ENCODE measurements at regions not wholly inside any gene's neighbourhood (a gene's known extent, or its start where the extent isn't known, plus 50 kb on each side); places are given as distances from the start of the nearest gene placed in this dataset.
"Not testable (repeated sequence)": the region's sequence is repeated elsewhere in the genome, so short reads cannot be mapped to it uniquely, and the experiment has no call there.

DNA sequence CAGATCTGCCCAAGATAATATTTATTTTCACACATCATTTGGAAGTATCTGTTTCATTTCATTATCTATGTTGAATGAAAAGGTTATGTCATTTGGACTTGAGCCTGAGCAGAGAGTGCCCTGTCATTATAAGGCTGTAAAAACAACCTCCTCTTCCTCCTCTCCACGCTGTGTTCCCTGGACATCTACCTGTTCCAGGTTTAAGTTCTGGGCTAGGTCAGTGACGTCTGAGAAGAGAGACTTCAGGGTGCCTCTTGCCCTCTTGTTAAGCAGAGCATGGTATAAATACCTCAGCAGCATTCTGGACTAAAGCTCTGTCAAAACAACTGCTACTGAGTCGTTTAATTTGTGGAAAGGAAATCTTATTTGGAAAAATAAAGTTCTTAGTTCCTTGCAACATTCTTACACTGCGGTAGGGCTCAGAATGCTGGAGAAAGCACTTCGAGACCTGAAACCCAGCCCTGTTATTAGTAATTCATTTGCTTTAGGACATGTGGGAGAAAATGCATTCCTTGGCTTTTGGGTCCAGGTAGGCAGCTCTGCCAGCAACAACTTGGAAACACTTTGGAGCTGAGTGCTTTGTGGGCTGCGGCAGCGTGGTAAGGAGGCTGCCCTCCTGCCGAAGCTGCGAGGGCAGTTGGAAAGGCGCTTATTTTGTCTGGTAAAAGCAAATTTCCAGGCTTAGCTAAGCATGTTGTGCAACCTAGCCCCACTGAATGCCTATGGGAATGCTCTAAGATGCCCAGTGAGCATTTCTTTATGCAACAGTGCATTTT lies 91.8 kb upstream of the NEDD4L start:
- DNase-seq = no peak

GRCh38 chr18:57951117-57951796 lies 92.8 kb upstream of the NEDD4L start:
- no peak for DNase-seq

GRCh38 chr18:57950542-57950941 lies 93.5 kb upstream of the NEDD4L start:
- no peak for DNase-seq

- DNase-seq = not testable (repeated sequence)
Measured at GRCh38 chr18:57949335-57949734, 94.7 kb upstream of the NEDD4L start.

- no peak for DNase-seq
Measured at GRCh38 chr18:57947117-57947516, 96.9 kb upstream of the NEDD4L start.

DNA sequence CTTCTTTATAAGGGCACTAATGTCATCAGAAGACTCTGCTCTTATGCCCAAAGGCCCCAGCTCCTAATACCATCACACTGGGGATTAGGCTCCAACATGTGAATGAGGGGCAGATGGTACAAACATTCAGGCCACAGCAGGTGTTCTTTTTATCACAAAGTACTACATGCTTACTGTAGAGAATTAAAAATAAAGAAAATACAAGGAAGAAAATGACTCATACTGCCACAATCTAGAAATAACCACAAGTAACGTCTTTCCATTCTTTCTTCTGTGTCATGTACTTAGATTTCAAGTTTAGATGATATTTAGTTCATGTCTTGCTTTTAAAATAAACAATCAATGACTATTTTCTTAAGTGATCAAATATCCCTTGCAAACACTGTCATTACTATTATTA lies 100.3 kb upstream of the NEDD4L start:
- DNase-seq = no peak

DNA sequence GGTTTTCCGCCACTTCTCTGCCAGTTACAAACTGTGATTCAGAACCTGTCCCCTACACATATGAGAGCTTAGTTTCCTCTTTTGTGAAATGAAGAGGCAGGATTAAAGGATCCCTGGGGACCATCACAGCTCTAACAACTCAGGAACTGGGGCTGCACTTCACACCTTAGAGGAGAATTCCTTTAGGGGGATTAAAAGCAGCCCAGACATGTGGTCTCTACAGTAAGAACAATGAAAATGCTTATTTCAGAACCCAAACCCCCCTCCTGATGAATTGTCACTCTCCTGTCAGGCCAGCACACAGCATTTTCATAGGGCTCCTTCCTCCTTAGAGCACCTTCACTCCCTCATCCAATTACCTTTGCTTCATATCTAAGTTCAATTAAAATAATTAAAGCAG lies 101.5 kb upstream of the NEDD4L start:
- no peak for DNase-seq

GRCh38 chr18:57941841-57942489 lies 102.1 kb upstream of the NEDD4L start:
- no peak for DNase-seq

DNA sequence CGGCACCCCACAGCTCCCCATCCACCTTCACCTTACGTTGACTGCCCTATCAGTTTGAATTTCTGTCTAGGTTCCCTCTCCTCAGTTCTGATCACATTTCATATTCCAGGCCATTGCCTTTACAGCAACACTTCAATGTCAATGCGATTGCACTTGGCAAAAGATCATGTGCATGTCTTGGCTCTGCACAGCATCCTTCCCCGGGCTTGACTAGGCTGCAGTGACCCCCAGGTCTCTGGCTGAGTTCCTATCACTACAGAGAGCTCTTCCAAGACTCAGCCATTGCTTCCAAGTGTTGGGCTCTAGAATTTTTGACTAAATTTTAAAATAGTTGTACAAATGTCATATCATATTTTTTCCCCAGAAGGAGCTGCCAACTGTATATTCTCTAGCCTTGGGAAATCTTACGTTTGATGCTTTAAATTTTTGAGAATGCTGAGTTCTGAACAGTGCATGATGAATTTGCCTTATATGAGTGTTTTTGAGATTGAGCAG lies 103.8 kb upstream of the NEDD4L start:
- no peak for DNase-seq

GRCh38 chr18:57934375-57934774 lies 109.7 kb upstream of the NEDD4L start:
- not testable (repeated sequence) for DNase-seq

DNA sequence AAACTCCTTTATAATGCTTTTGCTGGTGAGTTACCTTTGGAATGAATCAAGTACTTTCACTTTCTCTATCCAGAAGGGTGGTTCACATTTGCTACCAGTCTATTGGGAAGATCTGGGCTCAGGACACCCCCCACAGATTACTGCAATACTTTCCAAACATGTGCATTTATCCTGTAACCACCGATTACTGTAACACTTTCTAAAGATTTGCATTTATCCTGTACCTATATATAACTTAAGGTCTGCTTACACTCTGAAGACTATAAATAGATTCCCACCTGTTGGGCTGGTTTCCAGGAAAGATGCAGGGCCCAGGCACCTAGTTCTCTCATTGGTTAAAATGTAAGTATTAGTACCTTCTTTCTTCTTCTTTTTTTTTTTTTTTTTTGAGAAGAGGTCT lies 113.0 kb upstream of the NEDD4L start:
- DNase-seq = no peak

DNA sequence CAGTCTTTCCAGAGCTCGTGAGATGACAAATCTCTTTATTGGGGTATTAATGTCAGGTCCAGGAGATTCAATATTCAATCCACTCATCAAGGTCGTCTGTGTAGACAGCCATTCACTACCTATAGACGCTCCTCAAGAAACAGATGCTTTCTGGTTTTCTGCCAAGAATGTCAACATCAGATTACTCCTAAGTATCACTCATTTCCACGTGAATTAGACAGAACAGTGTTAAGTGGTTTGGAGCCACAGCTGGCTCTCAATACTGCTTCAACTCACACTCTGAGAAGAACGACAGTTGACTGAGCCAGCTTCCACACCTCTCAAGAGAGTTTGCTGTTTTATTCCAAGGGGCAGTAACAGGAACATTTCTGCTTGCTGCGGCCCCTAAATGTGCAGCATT lies 113.5 kb upstream of the NEDD4L start:
- DNase-seq = no peak

GRCh38 chr18:57929922-57930321 lies 114.1 kb upstream of the NEDD4L start:
- no peak for DNase-seq

- no peak for DNase-seq
Measured at GRCh38 chr18:57928466-57928865, 115.6 kb upstream of the NEDD4L start.

DNA sequence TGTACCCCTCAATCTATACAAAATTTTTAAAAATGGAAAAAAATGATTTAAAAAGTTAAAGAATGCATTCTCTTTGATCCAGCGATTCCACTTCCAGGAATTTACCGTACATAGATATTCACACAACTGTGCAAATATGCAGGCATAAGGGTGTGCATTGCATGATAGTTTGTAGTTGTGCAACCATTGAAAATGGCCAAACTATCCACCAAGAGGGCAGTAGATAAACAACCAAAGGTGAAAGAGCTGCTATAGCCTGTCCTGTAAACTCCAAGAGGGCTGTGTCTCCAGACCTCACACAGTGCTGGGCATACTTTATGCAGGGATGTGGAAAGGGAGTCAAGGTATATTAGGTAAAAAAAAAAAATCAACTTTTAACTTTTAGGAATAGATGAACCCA lies 116.5 kb upstream of the NEDD4L start:
- no peak for DNase-seq

- no peak for DNase-seq
Measured at GRCh38 chr18:57925706-57926105, 118.3 kb upstream of the NEDD4L start.

DNA sequence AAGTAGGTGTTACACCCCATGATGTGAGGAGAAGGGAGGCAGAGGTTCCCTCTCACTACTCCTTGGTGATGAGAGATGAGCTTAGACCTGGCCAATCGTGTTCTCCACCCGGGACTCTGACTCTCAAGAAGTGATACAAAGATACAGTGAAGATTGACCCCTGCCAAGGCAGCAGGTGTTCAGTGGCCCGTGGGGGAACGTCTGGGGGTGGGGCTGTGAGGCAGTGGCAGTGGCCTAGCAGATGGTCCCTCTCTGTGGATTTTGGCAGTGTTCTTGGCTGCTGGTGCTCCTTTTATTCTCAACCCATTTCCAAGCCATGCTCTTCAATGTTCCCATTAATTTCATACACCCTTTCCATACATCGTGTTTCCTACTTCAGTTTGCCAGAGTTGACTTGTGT lies 120.4 kb upstream of the NEDD4L start:
- DNase-seq = no peak

GRCh38 chr18:57922885-57923284 lies 119.8 kb upstream of the ATP8B1 start:
- DNase-seq = no peak

DNA sequence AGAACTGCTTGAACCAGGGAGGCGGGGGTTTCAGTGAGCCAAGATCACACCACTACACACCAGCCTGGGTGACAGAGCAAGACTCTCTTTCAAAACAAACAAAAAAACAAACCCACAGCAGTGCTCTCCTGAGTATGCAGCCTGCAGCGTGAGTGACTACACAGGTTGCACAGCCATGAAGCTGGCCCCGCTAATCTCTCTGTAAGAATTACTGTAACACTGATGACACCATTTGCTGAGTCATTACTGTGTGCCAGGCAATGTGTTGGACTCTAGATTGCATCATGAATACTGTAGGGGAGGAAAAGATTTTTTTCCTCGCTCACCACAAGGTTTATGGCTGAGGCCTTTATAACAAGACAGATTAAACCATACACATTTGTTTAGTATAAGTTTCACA lies 118.6 kb upstream of the ATP8B1 start:
- no peak for DNase-seq

DNA sequence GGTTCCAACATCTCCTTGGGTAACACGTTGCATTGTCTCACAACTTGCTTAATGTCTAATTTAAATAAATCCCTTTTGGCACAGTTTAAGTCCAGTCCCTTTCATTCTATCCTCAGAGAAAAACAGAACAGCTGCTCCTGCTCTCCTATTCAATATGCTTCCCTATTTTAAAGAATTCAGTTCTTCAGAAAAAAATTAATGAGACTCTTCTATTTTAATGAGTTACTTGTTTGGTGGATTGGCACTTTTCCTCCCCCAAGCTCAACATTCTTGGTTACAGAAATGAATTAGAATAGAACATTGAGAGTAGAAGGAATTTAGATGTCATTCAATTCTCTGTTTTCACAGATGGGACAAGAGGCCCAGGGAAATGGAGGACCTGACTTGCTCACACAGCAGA lies 116.9 kb upstream of the ATP8B1 start:
- DNase-seq = no peak

DNA sequence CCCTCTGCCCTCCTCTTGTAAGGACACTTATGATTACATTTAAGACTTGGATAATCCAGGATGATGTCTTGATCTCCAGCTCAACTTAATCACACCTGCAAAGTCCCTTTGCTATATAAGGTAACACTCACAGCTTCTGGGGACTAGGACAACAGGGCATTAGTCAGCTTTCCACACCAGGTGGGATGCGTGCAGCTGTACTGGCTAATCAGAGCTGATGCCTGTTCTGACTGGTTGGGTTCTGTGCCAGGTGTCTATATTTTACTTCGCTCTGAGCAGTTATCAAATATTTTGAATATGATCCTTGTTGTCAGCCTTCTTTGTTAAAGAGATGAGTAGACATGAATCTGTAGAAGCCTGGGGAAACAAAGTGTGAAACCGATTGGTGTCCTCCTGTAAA lies 115.5 kb upstream of the ATP8B1 start:
- DNase-seq = no peak

GRCh38 chr18:57916684-57917083 lies 113.6 kb upstream of the ATP8B1 start:
- DNase-seq = no peak

- DNase-seq = no peak
Measured at GRCh38 chr18:57915865-57916582, 112.9 kb upstream of the ATP8B1 start.
